A673 (cell line): ENCODE measurements at regions not wholly inside any gene's neighbourhood (a gene's known extent, or its start where the extent isn't known, plus 50 kb on each side); places are given as distances from the start of the nearest gene placed in this dataset.

Experiments
- BruUV-seq: library from RNA; stranded (reverse); fragments of 400-500 nt; replicated peaks from 2 replicates; lab custom pipeline; 2021; lab: Mats Ljungman, UMichigan
- CTCF ChIA-PET: fragments of 300-600 bp; sonication (Branson Sonifier 250); formaldehyde crosslinking; loops from one replicate; lab custom pipeline; 2022; ENCODE audit warnings: antibody characterized with exemption; lab: Charles Lee
- POLR2A ChIA-PET: fragments of 300-600 bp; sonication (Branson Sonifier 250); formaldehyde crosslinking; loops from one replicate; lab custom pipeline; 2022; ENCODE audit warnings: antibody characterized with exemption; ENCODE audit not compliant: low non-redundant PET; lab: Charles Lee
- DNase-seq: peaks from one replicate; pipeline ENCODE4 v3.0.0-alpha.2; 2015; ENCODE audit warnings: low spot score
- H3K27ac ChIP-seq: fragments of 200-600 bp; sonication (generic); 2 replicates; pipeline ENCODE4 v1.5.1; 2016; ENCODE audit warnings: mixed run types, low read depth, mild to moderate bottlenecking, mixed read lengths, antibody characterized with exemption, low read length; ENCODE audit not compliant: poor library complexity, severe bottlenecking
- H3K27me3 ChIP-seq: fragments of 200-600 bp; sonication (generic); replicated peaks from 2 replicates; pipeline ENCODE4 v1.6.1; 2017; ENCODE audit warnings: mixed run types, low read depth, mild to moderate bottlenecking, mixed read lengths, antibody characterized with exemption, low read length; ENCODE audit not compliant: insufficient read depth, poor library complexity
- H3K36me3 ChIP-seq: fragments of 200-600 bp; sonication (generic); 2 replicates; pipeline ENCODE4 v1.6.1; 2016; ENCODE audit warnings: mixed run types, mild to moderate bottlenecking, mixed read lengths, antibody characterized with exemption, low read length; ENCODE audit not compliant: insufficient read depth, poor library complexity, severe bottlenecking
- H3K4me1 ChIP-seq: fragments of 200-600 bp; sonication (generic); 2 replicates; pipeline ENCODE4 v1.6.1; 2017; ENCODE audit warnings: mixed run types, mild to moderate bottlenecking, mixed read lengths, antibody characterized with exemption, low read length; ENCODE audit not compliant: insufficient read depth, poor library complexity, severe bottlenecking
- H3K4me3 ChIP-seq: fragments of 200-600 bp; sonication (generic); 2 replicates; pipeline ENCODE4 v1.5.1; 2016; ENCODE audit warnings: low read depth, mixed run types, mild to moderate bottlenecking, mixed read lengths, low read length; ENCODE audit not compliant: poor library complexity, severe bottlenecking
- H3K9me3 ChIP-seq: fragments of 200-600 bp; sonication (generic); 2 replicates; pipeline ENCODE4 v1.6.1; 2016; ENCODE audit warnings: mixed run types, low read depth, mild to moderate bottlenecking, mixed read lengths, antibody characterized with exemption, low read length; ENCODE audit not compliant: poor library complexity, severe bottlenecking
- CTCF ChIP-seq: fragments of 300-800, 200-600 bp; sonication (generic); conservative IDR thresholded peaks from 2 replicates; pipeline ENCODE4 v1.5.1; 2017; ENCODE audit warnings: low read depth, mild to moderate bottlenecking, antibody characterized with exemption, low read length, moderate library complexity, mixed read lengths
- EZH2 ChIP-seq: fragments of 200-600 bp; sonication (generic); IDR thresholded peaks from 2 replicates; pipeline ENCODE4 v1.6.1; 2017; ENCODE audit warnings: borderline replicate concordance, low read depth, mild to moderate bottlenecking, mixed read lengths, antibody characterized with exemption, low read length; ENCODE audit not compliant: poor library complexity, severe bottlenecking
- intact Hi-C: fragments of 100-400 bp; cut with micrococcal nuclease; formaldehyde crosslinking; loops from one replicate; pipeline ENCODE4 v1.10.0; 2022; ENCODE audit not compliant: unreplicated experiment

- CTCF ChIA-PET: no interaction called here
- Histone ChIP-seq H3K27ac (no peak overlapping the region), H3K27me3 (no peaks in the 10 kb centered on the region), H3K4me1 (no peaks in the 10 kb centered on the region), H3K9me3 (peaks cover 3% of the 10 kb centered on the region), H3K4me3 (no peak overlapping the region), H3K36me3 (no peaks in the 10 kb centered on the region)
- intact Hi-C loops: no loop called here
- no TSS peak for BruUV-seq
- TF ChIP-seq CTCF (no peak), EZH2 (no peak)
- POLR2A ChIA-PET: no interaction called here
- no peak for DNase-seq
Observed at GRCh38 chr4:124573056-124573455, 139.5 kb downstream of the ANKRD50 start.

GRCh38 chr4:124579896-124580295 lies 132.6 kb downstream of the ANKRD50 start:
- TF ChIP-seq CTCF (no peak), EZH2 (no peak)
- no peak overlapping the region for H3K4me3 ChIP-seq
- H3K27me3 ChIP-seq: no peaks in the 10 kb centered on the region
- ChIA-PET POLR2A (no interaction called here), CTCF (no interaction called here)
- no peak for DNase-seq
- H3K4me1 ChIP-seq: no peaks in the 10 kb centered on the region
- H3K36me3 ChIP-seq: no peaks in the 10 kb centered on the region
- intact Hi-C loops: no loop called here
- H3K9me3 ChIP-seq: peaks cover 14% of the 10 kb centered on the region
- no peak overlapping the region for H3K27ac ChIP-seq
- BruUV-seq: no TSS peak

- no peaks in the 10 kb centered on the region for H3K27me3 ChIP-seq
- H3K36me3 ChIP-seq: no peaks in the 10 kb centered on the region
- TF ChIP-seq EZH2: no peak
- no peak for TF ChIP-seq CTCF
- no peaks in the 10 kb centered on the region for H3K4me1 ChIP-seq
- no peak for DNase-seq
- intact Hi-C loops: no loop called here
- H3K4me3 ChIP-seq: no peak overlapping the region
- H3K27ac ChIP-seq: no peak overlapping the region
- no TSS peak for BruUV-seq
- H3K9me3 ChIP-seq: peaks cover 8% of the 10 kb centered on the region
- ChIA-PET CTCF (no interaction called here), POLR2A (no interaction called here)
Observed at GRCh38 chr4:124583797-124584196, 128.7 kb downstream of the ANKRD50 start.
